HUES6 (cell line): ENCODE measurements at regions not wholly inside any gene's neighbourhood (a gene's known extent, or its start where the extent isn't known, plus 50 kb on each side); places are given as distances from the start of the nearest gene placed in this dataset.

Source experiments
- H3K27ac ChIP-seq: 2 replicates; pipeline ENCODE4 v1.7.0; 2013; ENCODE audit warnings: low read depth, mild to moderate bottlenecking, low read length, inconsistent platforms
- H3K27me3 ChIP-seq: 2 replicates; pipeline ENCODE4 v1.6.1; 2013; ENCODE audit warnings: low read length; ENCODE audit not compliant: control insufficient read depth, insufficient read depth
- H3K36me3 ChIP-seq: 2 replicates; pipeline ENCODE4 v1.6.1; 2013; ENCODE audit warnings: low read length; ENCODE audit not compliant: control insufficient read depth, insufficient read depth
- H3K4me1 ChIP-seq: 2 replicates; pipeline ENCODE4 v1.6.1; 2013; ENCODE audit warnings: low read length; ENCODE audit not compliant: control insufficient read depth, insufficient read depth
- H3K4me3 ChIP-seq: 2 replicates; pipeline ENCODE4 v1.5.1; 2013; ENCODE audit warnings: low read depth, low read length
- H3K9ac ChIP-seq: one replicate; pipeline ENCODE4 v1.6.1; 2013; ENCODE audit warnings: mild to moderate bottlenecking, low read length
- H3K9me3 ChIP-seq: 2 replicates; pipeline ENCODE4 v1.6.1; 2013; ENCODE audit warnings: low read depth, low read length; ENCODE audit not compliant: control insufficient read depth, insufficient read depth

GRCh38 chr22:48779211-48779643, 1048.4 kb downstream of the BRD1 start:
- Histone ChIP-seq H3K9ac (no peak overlapping the region), H3K4me1 (peaks cover 2% of the 10 kb centered on the region; the same call in 1 of the 2 replicates), H3K36me3 (no peaks in the 10 kb centered on the region), H3K4me3 (no peak overlapping the region), H3K27me3 (no peaks in the 10 kb centered on the region), H3K27ac (no peak overlapping the region), H3K9me3 (peaks cover 25% of the 10 kb centered on the region)

GRCh38 chr22:48778308-48779195, 1049.1 kb downstream of the BRD1 start:
- H3K36me3 ChIP-seq, result no peaks in the 10 kb centered on the region
- H3K9ac ChIP-seq, result no peak overlapping the region
- H3K27ac ChIP-seq, result no peak overlapping the region
- H3K4me3 ChIP-seq, result no peak overlapping the region
- no peaks in the 10 kb centered on the region for H3K27me3 ChIP-seq
- peaks cover 25% of the 10 kb centered on the region for H3K9me3 ChIP-seq
- H3K4me1 ChIP-seq, result peaks cover 2% of the 10 kb centered on the region; the same call in 1 of the 2 replicates

- Histone ChIP-seq H3K9ac (no peak overlapping the region), H3K4me1 (no peaks in the 10 kb centered on the region), H3K4me3 (no peak overlapping the region), H3K36me3 (no peaks in the 10 kb centered on the region), H3K27ac (no peak overlapping the region), H3K9me3 (peaks cover 24% of the 10 kb centered on the region), H3K27me3 (no peaks in the 10 kb centered on the region)
Observed at GRCh38 chr22:48772286-48772907, 1055.3 kb downstream of the BRD1 start.

- Histone ChIP-seq H3K4me3 (no peak overlapping the region), H3K27me3 (no peaks in the 10 kb centered on the region), H3K9me3 (peaks cover 13% of the 10 kb centered on the region), H3K27ac (no peak overlapping the region), H3K9ac (no peak overlapping the region), H3K4me1 (no peaks in the 10 kb centered on the region), H3K36me3 (no peaks in the 10 kb centered on the region)
Observed at GRCh38 chr22:48765595-48765994, 1062.1 kb downstream of the BRD1 start.

- Histone ChIP-seq H3K9me3 (peaks cover 11% of the 10 kb centered on the region; the same call in 1 of the 2 replicates), H3K4me1 (no peaks in the 10 kb centered on the region), H3K36me3 (no peaks in the 10 kb centered on the region)
Observed at GRCh38 chr22:48761546-48761945, 1066.1 kb downstream of the BRD1 start.

GRCh38 chr22:48760481-48761390, 1066.9 kb downstream of the BRD1 start:
- Histone ChIP-seq H3K27me3 (peaks cover 4% of the 10 kb centered on the region; the same call in 1 of the 2 replicates), H3K9me3 (peaks cover 9% of the 10 kb centered on the region; the same call in 1 of the 2 replicates), H3K27ac (no peak overlapping the region), H3K4me3 (no peak overlapping the region), H3K36me3 (no peaks in the 10 kb centered on the region), H3K4me1 (no peaks in the 10 kb centered on the region), H3K9ac (no peak overlapping the region)

More at GRCh38 chr22:48761546-48761945, 1066.1 kb downstream of the BRD1 start:
- H3K9ac ChIP-seq, result no peak overlapping the region
- peaks cover 4% of the 10 kb centered on the region; the same call in 1 of the 2 replicates for H3K27me3 ChIP-seq
- no peak overlapping the region for H3K27ac ChIP-seq
- no peak overlapping the region for H3K4me3 ChIP-seq

- no peaks in the 10 kb centered on the region for H3K4me1 ChIP-seq
- H3K9ac ChIP-seq, result no peak overlapping the region
- H3K9me3 ChIP-seq, result peaks cover 6% of the 10 kb centered on the region; the same call in 1 of the 2 replicates
- no peak overlapping the region for H3K4me3 ChIP-seq
- no peak overlapping the region for H3K27ac ChIP-seq
- H3K36me3 ChIP-seq, result no peaks in the 10 kb centered on the region
- peaks cover 4% of the 10 kb centered on the region; the same call in 1 of the 2 replicates for H3K27me3 ChIP-seq
Observed at GRCh38 chr22:48758881-48759875, 1068.5 kb downstream of the BRD1 start.

GRCh38 chr22:48757985-48758561, 1069.6 kb downstream of the BRD1 start:
- peaks cover 4% of the 10 kb centered on the region; the same call in 1 of the 2 replicates for H3K27me3 ChIP-seq
- H3K36me3 ChIP-seq, result no peaks in the 10 kb centered on the region
- no peak overlapping the region for H3K27ac ChIP-seq
- no peak overlapping the region for H3K9ac ChIP-seq
- no peaks in the 10 kb centered on the region for H3K4me1 ChIP-seq
- H3K4me3 ChIP-seq, result no peak overlapping the region
- peaks cover 6% of the 10 kb centered on the region; the same call in 1 of the 2 replicates for H3K9me3 ChIP-seq

- Histone ChIP-seq H3K27ac (no peak overlapping the region), H3K9ac (no peak overlapping the region), H3K4me1 (no peaks in the 10 kb centered on the region), H3K9me3 (peaks cover 6% of the 10 kb centered on the region; the same call in 1 of the 2 replicates), H3K27me3 (peaks cover 4% of the 10 kb centered on the region; the same call in 1 of the 2 replicates), H3K36me3 (no peaks in the 10 kb centered on the region), H3K4me3 (no peak overlapping the region)
Observed at GRCh38 chr22:48757581-48757980, 1070.1 kb downstream of the BRD1 start.
